K562 (cell line): ENCODE measurements at regions not wholly inside any gene's neighbourhood (a gene's known extent, or its start where the extent isn't known, plus 50 kb on each side); places are given as distances from the start of the nearest gene placed in this dataset.

Experiments used
- BACH1 ChIP-seq: fragments of 200-800 bp; sonication (Bioruptor generic); IDR thresholded peaks from 2 replicates; pipeline ENCODE4 v1.6.1; 2016; ENCODE audit warnings: missing genetic modification characterization, missing compliant biosample characterization
- CEBPB ChIP-seq: fragments of 450-650 bp; IDR thresholded peaks from 2 replicates; pipeline ENCODE4 v1.6.1; 2016; ENCODE audit warnings: missing genetic modification characterization, missing compliant biosample characterization
- CTBP1 ChIP-seq: fragments of 450-650 bp; IDR thresholded peaks from 2 replicates; pipeline ENCODE4 v1.6.1; 2016; ENCODE audit warnings: borderline replicate concordance
- DPF2 ChIP-seq: fragments of 450-650 bp; IDR thresholded peaks from 2 replicates; pipeline ENCODE4 v1.6.1; 2016
- EP300 ChIP-seq: IDR thresholded peaks from 2 replicates; pipeline ENCODE4 v1.6.1; 2012; ENCODE audit warnings: low read length, improper control_type of control experiment
- HIVEP1 ChIP-seq: fragments of 250-450 bp; sonication (Bioruptor Pico); IDR thresholded peaks from 2 replicates; pipeline ENCODE4 v1.4.0; 2020; ENCODE audit warnings: mild to moderate bottlenecking
- ILK ChIP-seq: fragments of 450-650 bp; IDR thresholded peaks from 2 replicates; pipeline ENCODE4 v1.6.1; 2016; ENCODE audit warnings: missing genetic modification characterization, low read depth, mild to moderate bottlenecking, missing compliant biosample characterization, moderate library complexity, borderline replicate concordance
- PCBP2 ChIP-seq: fragments of 200-400 bp; formaldehyde crosslinking; IDR thresholded peaks from 2 replicates; pipeline ENCODE4 v1.6.1; 2018; ENCODE audit warnings: low read length, low read depth, mild to moderate bottlenecking, moderate library complexity; ENCODE audit not compliant: poor library complexity, severe bottlenecking
- PRMT5 ChIP-seq: sonication (generic); formaldehyde crosslinking; IDR thresholded peaks from 2 replicates; pipeline ENCODE4 v1.5.0; 2020; ENCODE audit warnings: missing genetic modification reagents
- RBFOX2 ChIP-seq: fragments of 200-400 bp; formaldehyde crosslinking; IDR thresholded peaks from 2 replicates; pipeline ENCODE4 v1.6.1; 2017; ENCODE audit warnings: low read depth, mild to moderate bottlenecking, low read length, moderate library complexity
- RBM39 ChIP-seq: fragments of 200-400 bp; formaldehyde crosslinking; optimal IDR thresholded peaks from 2 replicates; pipeline ENCODE3; 2018; ENCODE audit warnings: low read depth, low read length
- SMARCB1 ChIP-seq: IDR thresholded peaks from 2 replicates; pipeline ENCODE4 v1.6.1; 2011; ENCODE audit warnings: improper control_type of control experiment, low read depth; ENCODE audit not compliant: insufficient read length
- STAT5B ChIP-seq: fragments of 250-450 bp; sonication (Bioruptor Pico); IDR thresholded peaks from 2 replicates; pipeline ENCODE4 v1.8.0; 2021; ENCODE audit warnings: mild to moderate bottlenecking, inconsistent platforms
- TRIM24 ChIP-seq, 2 experiments: fragments of 450-650 bp; IDR thresholded peaks; 2 replicates each; pipeline ENCODE4 v1.6.1; 2016
- ZNF175 ChIP-seq: fragments of 200-800 bp; sonication (Bioruptor generic); IDR thresholded peaks from 2 replicates; pipeline ENCODE4 v1.6.1; 2016; ENCODE audit warnings: low read depth, mild to moderate bottlenecking, missing genetic modification characterization, missing compliant biosample characterization
- ZNF24 ChIP-seq: fragments of 450-650 bp; IDR thresholded peaks from 2 replicates; pipeline ENCODE4 v1.6.1; 2016
- ZNF639 ChIP-seq, 2 experiments: fragments of 200-800 bp in 1 of 2; sonication (Bioruptor generic) in 1 of 2; sonication (generic) in 1 of 2; formaldehyde crosslinking in 1 of 2; IDR thresholded peaks in 1 of 2; conservative IDR thresholded peaks in 1 of 2; 2 replicates each; pipeline versions ENCODE4 v1.5.0 to v1.6.1; 2016 to 2020; ENCODE audit warnings: missing compliant biosample characterization in 1 of 2, missing genetic modification characterization in 1 of 2, missing genetic modification reagents in 1 of 2
- ZNF780A ChIP-seq: fragments of 250-450 bp; sonication (Bioruptor Pico); IDR thresholded peaks from 2 replicates; pipeline ENCODE4 v1.5.0; 2021; ENCODE audit warnings: mild to moderate bottlenecking
- TF ChIP-seq, protein P1 (sequence below): fragments of 450-650 bp; IDR thresholded peaks from 2 replicates; pipeline ENCODE4 v1.6.1; 2018; ENCODE audit not compliant: partially characterized antibody
- TF ChIP-seq, protein P2 (sequence below): fragments of 450-650 bp; formaldehyde crosslinking; IDR thresholded peaks from 2 replicates; pipeline ENCODE4 v1.4.0; 2020; ENCODE audit warnings: mild to moderate bottlenecking, moderate library complexity

DNA sequence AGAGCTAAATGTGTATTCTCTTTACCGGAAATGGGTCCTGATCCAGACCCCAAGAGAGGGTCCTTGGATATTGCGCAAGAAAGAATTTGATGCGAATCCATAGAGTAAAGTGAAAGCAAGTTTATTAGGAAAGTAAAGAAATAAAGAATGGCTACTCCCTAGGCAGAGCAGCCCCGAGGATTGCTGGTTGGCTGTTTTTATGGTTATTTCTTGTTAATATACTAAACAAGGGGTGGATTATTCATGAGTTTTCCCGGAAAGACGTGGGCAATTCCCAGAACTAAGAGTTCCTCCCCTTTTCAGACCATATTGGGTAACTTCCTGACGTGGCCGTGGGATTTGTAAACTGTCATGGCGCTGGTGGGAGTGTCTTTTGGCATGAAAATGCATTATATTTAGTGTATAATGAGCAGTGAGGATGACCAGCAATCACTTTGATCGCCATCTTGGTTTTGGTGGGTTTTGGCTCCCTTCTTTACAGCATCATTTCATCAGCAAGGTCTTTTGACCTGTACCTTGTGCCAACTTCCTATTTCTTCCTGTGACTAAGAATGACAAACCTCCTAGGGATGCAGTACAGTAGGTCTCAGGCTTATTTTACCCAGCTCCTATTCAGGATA is 60.4 kb downstream of the ARL4A start (continued):
- TF ChIP-seq BACH1: peak; percentile 73
- TF ChIP-seq TRIM24 (IDR thresholded peaks at IDR 0.05): peak; percentile 38 to 78
- TF ChIP-seq HIVEP1 (CRISPR knock-in tag): no peak
- no peak for TF ChIP-seq STAT5B (CRISPR knock-in tag)
- TF ChIP-seq DPF2: no peak; the same call in 1 of the 2 replicates
- no peak for TF ChIP-seq PCBP2
- peak; percentile 99 for TF ChIP-seq CEBPB
- TF ChIP-seq EP300: peak; percentile 31
- TF ChIP-seq ZNF639 (CRISPR knock-in tag; conservative IDR thresholded peaks at IDR 0.05 in 1 of 2, IDR thresholded peaks at IDR 0.05 in 1 of 2): 0 out of 4 replicates have a peak, but pooled peaks of 1 of the 2 experiments have one; percentile 15
- peak; percentile 45; the same call in 1 of the 2 replicates for TF ChIP-seq ZNF175 (CRISPR knock-in tag)
- no peak for TF ChIP-seq SMARCB1
- TF ChIP-seq CTBP1: peak; percentile 51; the same call in 1 of the 2 replicates
- TF ChIP-seq, protein P1, sequence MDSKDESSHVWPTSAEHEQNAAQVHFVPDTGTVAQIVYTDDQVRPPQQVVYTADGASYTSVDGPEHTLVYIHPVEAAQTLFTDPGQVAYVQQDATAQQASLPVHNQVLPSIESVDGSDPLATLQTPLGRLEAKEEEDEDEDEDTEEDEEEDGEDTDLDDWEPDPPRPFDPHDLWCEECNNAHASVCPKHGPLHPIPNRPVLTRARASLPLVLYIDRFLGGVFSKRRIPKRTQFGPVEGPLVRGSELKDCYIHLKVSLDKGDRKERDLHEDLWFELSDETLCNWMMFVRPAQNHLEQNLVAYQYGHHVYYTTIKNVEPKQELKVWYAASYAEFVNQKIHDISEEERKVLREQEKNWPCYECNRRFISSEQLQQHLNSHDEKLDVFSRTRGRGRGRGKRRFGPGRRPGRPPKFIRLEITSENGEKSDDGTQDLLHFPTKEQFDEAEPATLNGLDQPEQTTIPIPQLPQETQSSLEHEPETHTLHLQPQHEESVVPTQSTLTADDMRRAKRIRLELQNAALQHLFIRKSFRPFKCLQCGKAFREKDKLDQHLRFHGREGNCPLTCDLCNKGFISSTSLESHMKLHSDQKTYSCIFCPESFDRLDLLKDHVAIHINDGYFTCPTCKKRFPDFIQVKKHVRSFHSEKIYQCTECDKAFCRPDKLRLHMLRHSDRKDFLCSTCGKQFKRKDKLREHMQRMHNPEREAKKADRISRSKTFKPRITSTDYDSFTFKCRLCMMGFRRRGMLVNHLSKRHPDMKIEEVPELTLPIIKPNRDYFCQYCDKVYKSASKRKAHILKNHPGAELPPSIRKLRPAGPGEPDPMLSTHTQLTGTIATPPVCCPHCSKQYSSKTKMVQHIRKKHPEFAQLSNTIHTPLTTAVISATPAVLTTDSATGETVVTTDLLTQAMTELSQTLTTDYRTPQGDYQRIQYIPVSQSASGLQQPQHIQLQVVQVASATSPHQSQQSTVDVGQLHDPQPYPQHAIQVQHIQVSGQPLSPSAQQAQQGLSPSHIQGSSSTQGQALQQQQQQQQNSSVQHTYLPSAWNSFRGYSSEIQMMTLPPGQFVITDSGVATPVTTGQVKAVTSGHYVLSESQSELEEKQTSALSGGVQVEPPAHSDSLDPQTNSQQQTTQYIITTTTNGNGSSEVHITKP: no peak
- TF ChIP-seq RBM39: no peak
- TF ChIP-seq RBFOX2: peak; percentile 48
- TF ChIP-seq ZNF24: peak; percentile 84
- no peak for TF ChIP-seq ZNF780A (CRISPR knock-in tag)
- TF ChIP-seq, protein P2, sequence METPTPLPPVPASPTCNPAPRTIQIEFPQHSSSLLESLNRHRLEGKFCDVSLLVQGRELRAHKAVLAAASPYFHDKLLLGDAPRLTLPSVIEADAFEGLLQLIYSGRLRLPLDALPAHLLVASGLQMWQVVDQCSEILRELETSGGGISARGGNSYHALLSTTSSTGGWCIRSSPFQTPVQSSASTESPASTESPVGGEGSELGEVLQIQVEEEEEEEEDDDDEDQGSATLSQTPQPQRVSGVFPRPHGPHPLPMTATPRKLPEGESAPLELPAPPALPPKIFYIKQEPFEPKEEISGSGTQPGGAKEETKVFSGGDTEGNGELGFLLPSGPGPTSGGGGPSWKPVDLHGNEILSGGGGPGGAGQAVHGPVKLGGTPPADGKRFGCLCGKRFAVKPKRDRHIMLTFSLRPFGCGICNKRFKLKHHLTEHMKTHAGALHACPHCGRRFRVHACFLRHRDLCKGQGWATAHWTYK: no peak
- TF ChIP-seq PRMT5: no peak
- no peak for TF ChIP-seq ILK (tag)
